ENCODE measurements at regions not wholly inside any gene's neighbourhood (a gene's known extent, or its start where the extent isn't known, plus 50 kb on each side); places are given as distances from the start of the nearest gene placed in this dataset.

GRCh38 chr2:172153156-172153555, 50.5 kb upstream of the DLX2 start:
- DNase-seq = no peak

- DNase-seq = no peak
These were observed 51.1 kb upstream of the DLX2 start for GRCh38 chr2:172153757-172154156.

GRCh38 chr2:172155752-172156151, 53.1 kb upstream of the DLX2 start:
- DNase-seq = no peak

- no peak for DNase-seq
These were observed 58.1 kb upstream of the DLX2 start for GRCh38 chr2:172160839-172161238.

GRCh38 chr2:172162225-172162733, 59.6 kb upstream of the DLX2 start:
- no peak for DNase-seq

- no peak for DNase-seq
These were observed 60.1 kb upstream of the DLX2 start for GRCh38 chr2:172162739-172163336.

GRCh38 chr2:172168917-172169346, 66.2 kb upstream of the DLX2 start:
- DNase-seq = no peak

GRCh38 chr2:172169611-172170010, 66.9 kb upstream of the DLX2 start:
- DNase-seq = no peak

- peak; percentile 25 to 36 for DNase-seq
These were observed 69.9 kb upstream of the DLX2 start for GRCh38 chr2:172172513-172173173.

- no peak for DNase-seq
These were observed 70.5 kb upstream of the DLX2 start for GRCh38 chr2:172173174-172173706.

GRCh38 chr2:172177581-172177980, 74.9 kb upstream of the DLX2 start:
- DNase-seq = no peak

GRCh38 chr2:172177996-172178395, 75.3 kb upstream of the DLX2 start:
- no peak for DNase-seq

- DNase-seq = no peak
These were observed 76.5 kb upstream of the DLX2 start for GRCh38 chr2:172179045-172179701.

GRCh38 chr2:172181840-172182239, 79.1 kb upstream of the DLX2 start:
- DNase-seq = no peak

GRCh38 chr2:172182624-172183023, 79.9 kb upstream of the DLX2 start:
- no peak for DNase-seq

GRCh38 chr2:172193331-172194089, 90.8 kb upstream of the DLX2 start:
- no peak for DNase-seq

GRCh38 chr2:172195836-172196376, 93.2 kb upstream of the DLX2 start:
- DNase-seq = no peak

GRCh38 chr2:172196768-172197431, 94.2 kb upstream of the DLX2 start:
- no peak for DNase-seq

- no peak for DNase-seq
These were observed 95.7 kb upstream of the DLX2 start for GRCh38 chr2:172198361-172198760.

- no peak for DNase-seq
These were observed 96.2 kb upstream of the DLX2 start for GRCh38 chr2:172198908-172199307.

GRCh38 chr2:172200495-172201085, 97.9 kb upstream of the DLX2 start:
- no peak for DNase-seq

GRCh38 chr2:172204309-172204708, 101.6 kb upstream of the DLX2 start:
- DNase-seq = no peak

Data from hippocampal formation (tissue), 2 donors.